ENCODE measurements at regions not wholly inside any gene's neighbourhood (a gene's known extent, or its start where the extent isn't known, plus 50 kb on each side); places are given as distances from the start of the nearest gene placed in this dataset.
"Not testable (repeated sequence)": the region's sequence is repeated elsewhere in the genome, so short reads cannot be mapped to it uniquely, and the experiment has no call there.

- DNase-seq = not testable (repeated sequence)
Observed at GRCh38 chr22:16090991-16091390, 401.2 kb downstream of the POTEH start.

GRCh38 chr22:16105121-16105520, 415.3 kb downstream of the POTEH start:
- not testable (repeated sequence) for DNase-seq

- DNase-seq = not testable (repeated sequence)
Observed at GRCh38 chr22:16131456-16131855, 441.6 kb downstream of the POTEH start.

DNA sequence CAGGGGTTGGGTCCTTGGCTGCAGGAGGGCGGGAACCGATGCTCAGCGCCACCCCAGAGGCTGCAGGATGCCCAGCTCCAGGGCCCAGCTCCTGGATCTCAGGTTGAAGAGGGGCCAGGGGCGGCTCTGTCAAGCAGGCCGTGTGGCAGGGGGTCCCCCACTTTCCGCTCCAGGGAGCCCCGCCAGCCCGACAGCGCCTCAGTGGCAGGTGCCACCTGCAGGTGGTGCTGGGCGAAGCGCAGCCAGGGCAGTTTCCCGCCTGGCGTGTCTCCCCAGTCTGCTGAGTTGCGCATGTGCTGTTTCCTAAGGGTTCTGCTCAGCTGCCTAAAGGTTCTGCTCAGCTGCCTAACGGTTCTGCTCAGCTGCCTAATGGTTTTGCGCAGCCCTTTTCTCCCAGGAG, 442.1 kb downstream of the POTEH start:
- no peak for DNase-seq

DNA sequence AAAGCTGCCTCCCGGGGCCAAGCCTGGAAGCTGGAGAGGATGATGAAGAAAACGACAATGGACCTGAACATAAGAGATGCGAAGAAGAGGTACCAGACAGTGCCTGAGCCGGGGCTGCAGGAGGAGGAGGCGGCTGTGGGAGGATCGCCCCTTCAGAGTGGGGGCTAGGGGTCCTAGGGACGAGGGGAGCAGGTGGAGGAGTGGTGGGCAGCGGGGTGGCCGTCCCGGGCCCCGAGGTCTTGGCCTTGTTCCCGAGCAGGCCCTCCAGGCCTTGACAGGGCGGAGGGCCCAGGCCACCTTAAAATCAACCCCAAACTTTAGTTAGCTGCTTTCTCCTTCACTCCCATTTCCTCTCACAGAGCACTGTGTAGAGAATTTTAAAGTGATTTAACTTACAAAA, 442.8 kb downstream of the POTEH start:
- not testable (repeated sequence) for DNase-seq

DNA sequence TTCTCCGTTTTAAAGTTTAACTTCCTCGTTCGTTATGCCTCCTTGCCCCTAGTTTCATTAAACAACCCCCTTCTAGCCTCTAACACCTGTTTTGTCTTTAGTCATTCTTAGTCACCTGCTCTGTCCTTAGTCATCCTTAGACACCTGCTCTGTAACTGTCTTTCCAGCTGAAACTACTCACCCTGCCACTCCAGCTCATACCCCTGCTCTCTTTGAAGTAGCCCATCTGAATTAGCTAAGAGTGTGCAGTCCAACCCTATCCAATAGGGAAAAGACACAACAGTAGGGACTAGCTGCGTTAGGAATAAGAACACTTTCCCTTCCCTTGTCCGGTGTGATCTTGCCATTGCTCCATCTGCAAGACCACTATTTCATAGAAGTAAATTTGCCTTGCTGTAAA, 446.5 kb downstream of the CCT8L2 start:
- DNase-seq = not testable (repeated sequence)

- DNase-seq = peak in 11 of 58 donors; percentile 0 to 37 (median 4)
Observed at GRCh38 chr22:16146916-16147315, 445.7 kb downstream of the CCT8L2 start.

DNA sequence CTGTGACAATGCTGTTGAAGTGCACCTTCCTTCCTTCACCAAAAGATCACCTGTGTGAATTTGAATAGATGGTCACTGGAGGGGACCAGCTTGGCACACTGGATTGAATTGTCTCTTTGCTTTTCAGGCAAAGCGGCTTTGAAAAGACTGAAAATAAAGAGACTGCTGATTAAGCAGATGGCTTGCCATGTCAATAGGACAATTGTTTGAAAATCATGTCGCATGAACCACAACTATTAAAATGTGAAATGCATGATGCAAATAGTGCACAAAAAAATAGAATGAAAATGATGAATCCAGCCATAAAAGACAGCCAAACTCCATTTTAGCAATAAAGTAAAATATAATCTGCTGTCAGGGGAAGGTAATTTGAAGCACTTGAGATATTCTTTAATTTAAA, 415.3 kb downstream of the CCT8L2 start:
- DNase-seq = peak in 2 of 58 donors; percentile 0 to 33

DNA sequence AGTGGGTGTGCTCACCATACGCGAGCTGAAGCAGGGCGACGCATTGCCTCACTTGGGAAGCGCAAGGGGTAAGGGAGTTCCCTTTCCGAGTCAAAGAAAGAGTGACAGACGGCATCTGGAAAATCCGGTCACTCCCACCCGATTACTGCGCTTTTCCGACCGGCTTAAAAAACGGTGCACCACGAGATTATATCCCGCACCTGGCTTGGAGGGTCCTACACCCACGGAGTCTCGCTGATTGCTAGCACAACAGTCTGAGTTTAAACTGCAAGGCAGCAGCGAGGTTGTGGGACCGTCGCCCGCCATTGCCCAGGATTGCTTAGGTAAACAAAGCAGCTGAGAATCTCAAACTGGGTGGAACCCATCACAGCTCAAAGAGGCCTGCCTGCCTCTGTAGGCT, 408.7 kb downstream of the CCT8L2 start:
- not testable (repeated sequence) for DNase-seq

Data from anterior cingulate cortex (tissue), 58 donors.